HG03196 (cell line): ENCODE measurements at regions not wholly inside any gene's neighbourhood (a gene's known extent, or its start where the extent isn't known, plus 50 kb on each side); places are given as distances from the start of the nearest gene placed in this dataset.
"Not testable (repeated sequence)": the region's sequence is repeated elsewhere in the genome, so short reads cannot be mapped to it uniquely, and the experiment has no call there.

Source experiments
- ATAC-seq: cut with Tn5 transposase; IDR thresholded peaks from one replicate; pipeline ENCODE4 v1.9.1; 2021; ENCODE audit not compliant: unreplicated experiment

DNA sequence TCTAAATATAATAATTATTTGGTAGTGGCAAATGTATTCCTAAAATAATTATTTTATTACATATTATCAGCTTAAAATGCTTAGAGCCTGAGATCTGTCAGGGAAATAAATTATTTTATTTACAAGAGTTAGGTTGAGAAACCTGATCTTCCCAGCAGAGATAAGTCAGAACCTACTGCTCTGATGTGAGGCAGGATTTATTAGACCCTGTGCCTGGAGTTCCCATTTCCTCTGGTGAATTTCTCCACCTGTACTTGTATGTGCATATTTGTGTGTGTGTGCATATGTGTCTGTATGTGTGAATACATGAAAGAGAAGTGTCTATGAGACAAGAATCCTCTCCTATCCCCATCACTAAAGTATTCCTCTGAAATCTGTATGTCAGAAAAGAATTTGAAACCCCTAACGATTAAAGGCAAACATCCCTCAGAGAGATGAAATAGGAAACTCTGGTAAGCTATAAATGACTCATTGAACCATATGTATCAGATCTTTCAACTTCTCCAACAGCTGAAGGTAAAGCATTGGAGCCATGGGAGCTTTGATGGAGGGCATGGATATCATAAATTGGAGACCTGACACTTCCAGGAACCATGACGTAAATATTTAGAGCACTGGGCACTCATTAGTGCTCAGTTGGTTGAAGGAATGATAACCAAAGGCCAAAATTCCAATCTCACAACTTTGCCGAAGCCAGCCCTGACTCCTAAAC, 190.9 kb downstream of the XPNPEP1 start:
- ATAC-seq = no peak

DNA sequence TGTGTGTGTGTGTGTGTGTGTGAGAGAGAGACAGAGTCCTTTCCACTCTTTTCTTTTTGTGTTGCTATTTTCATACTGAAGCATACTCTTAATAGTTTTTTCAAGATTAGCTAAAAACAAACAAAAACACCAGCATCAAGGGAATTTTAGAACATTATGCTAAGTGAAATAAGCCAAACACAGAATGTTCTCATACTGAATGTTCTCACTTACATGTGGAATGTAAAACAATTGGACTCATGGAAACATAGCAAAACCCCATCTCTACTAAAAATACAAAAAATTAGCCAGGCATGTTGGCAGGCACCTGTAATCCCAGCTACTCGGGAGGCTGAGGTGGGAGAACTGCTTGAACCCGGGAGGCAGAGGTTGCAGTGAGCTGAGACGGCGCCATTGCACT, 193.4 kb downstream of the XPNPEP1 start:
- ATAC-seq = not testable (repeated sequence)

DNA sequence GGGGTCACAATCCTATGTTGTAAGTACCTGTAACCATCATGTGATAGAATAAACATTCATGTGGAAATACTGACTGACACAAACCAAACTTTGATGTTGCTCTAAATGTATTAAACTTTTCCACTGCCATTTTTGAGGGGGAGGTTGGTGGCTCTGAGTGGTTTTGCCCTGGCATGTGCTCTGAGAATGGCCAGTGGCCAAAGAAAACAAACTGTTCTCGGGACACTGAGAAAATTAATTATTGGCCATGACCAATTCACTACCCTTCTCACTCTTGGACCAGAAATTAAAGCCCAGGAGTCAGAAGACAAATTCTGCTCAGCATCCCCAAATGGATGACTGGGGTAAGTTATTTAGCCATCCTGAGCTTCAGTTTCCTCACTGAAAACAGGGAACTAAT, 195.9 kb downstream of the XPNPEP1 start:
- ATAC-seq = no peak

DNA sequence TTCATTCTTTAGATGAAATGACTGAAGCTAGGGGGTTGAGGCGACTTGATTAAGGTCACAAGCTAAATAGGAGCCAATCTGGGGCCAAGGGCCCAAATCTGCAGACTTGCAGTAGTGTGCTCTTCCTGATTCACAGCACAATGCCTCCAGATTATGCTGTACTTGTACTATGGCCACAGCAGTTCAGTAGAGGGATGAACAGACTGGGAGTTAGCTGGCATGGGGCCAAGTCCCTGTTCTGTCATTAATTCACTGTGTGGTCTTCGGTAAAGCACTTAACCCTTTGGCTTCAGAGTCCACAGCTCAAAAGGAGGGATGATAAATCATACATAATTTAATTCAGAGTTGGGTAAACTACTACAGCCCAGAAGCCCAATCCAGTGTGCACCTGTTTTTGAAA, 196.8 kb downstream of the XPNPEP1 start:
- no peak for ATAC-seq

DNA sequence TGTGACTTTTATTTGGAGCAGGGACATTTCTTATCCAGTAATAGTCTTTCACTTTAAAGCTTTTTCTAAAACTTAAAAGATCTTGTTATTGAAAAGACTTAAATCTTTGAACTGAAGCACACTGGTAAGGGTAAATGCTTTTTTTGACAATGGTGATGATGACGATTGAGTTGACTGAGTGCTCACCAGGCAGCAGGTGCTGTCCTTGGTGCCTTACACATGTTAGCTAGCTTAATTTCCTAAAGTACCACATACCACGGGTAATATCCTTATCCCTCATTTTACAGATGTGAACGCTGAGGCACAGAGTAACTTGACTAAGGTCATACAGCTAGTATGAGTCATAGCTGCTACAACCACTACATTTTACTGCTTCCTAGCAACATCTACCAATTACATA, 200.0 kb downstream of the XPNPEP1 start:
- ATAC-seq = no peak

DNA sequence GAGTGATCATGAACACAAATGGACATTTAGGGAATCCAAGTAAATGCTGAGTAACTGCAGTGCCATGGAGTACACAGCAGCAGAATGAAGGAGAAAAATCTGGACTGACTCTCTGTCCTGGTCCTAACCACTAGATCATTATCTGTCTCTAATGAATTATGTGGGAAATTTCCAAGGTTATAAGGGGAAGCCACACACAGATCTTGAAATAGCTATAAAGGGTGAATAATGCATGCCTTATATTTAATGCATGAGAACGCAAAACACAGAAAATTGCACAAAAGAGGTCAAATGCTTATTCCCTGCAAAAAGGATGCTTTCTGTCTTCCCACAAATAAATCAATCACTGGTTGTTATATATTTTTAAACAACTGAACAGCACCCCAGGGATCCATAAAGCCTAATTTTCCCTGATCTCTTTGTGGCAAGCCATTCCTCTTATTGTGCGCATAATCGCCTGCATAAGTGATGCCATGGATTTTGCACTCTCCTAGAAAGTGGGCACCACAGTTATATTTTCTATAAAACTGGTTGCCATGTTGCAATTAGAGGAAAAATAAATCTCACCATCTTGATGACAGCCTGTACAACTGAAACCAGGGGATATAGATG, 201.8 kb downstream of the XPNPEP1 start:
- ATAC-seq = no peak

DNA sequence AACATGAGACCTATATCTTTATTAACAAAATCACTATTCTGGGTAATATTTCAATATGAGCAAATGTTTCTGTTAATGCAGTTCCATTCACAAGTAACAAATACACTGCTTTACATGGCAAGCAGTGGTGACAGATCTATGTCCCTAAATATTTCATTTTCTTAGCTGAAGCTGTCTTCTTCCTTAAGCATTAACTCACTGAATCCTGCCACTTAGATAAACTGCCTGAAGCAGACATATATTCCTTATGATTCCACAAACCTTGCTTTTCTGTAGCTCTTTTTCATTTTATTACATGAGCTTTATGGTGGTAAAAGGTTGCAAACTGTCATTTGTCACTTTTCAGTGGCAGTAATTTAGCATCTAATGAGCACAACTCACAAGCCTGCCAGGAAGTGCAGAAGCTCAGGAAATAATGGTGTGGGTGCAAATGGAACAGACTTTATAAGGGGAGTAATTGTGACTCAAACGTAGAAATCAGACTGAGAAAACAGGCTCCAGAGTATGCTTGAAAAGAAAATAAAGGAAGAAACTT, 217.2 kb downstream of the XPNPEP1 start:
- no peak for ATAC-seq

DNA sequence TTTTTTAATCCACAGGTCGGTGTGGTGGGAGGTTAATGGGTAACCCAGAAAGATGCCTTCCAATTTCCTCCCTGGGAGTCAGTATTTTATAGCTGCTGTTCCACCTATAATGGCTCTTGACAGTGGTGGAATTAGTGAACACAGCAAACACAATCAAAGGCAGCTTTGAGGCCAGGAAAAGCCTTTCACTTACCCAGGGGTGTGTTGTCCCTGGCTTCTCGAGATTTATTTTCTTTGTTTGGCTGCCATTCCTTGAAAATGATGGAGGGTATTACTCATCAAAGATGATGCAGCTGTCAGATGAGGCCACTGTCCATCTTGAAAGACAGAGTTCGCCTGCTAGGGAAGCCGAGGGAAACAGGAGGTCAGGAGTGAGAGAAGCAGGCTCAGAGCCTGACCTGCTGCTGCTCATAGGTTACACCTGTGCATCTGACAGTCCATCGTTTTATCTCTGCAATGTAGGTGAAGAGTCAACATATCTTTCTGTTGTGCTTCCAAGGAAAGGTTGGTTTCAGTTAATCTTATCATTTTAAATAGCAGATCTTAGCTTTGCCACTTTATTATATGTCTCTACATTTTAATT, 221.6 kb downstream of the XPNPEP1 start:
- ATAC-seq = no peak

DNA sequence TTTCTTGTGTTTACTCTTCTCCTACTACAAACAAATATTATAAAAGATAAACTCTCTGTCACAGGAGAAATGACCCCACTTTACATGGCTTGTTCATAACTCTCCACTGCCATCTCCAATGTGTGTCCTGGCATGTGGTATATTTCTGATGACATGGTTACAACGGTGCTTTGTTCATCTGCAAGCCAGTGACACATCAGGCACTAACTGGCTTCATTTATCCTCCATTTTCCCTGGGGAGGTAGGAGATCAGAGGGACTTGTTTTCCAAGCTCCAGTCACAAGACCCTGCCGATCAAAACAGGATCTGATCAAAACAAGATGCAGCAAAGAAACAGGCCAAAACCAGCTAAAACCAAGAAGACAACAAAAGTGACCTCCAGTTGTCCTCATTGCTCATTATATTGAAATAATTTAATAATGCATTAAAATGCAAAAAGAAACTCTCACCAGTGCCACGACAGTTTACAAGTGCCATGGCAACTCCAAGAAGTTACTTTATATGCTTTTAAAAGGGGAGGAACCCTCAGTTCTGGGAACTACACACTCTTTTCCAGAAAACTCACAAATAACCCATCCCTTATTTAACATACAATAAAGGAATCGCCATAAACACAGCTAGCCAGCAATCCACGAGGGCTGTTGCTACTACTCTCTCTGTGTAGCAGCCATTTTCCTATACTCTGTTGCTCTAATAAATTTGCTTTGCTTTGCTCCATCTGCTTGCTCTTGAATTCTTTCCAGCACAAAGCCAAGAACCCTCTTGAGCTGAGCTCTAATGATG, 224.2 kb downstream of the XPNPEP1 start:
- no peak for ATAC-seq

DNA sequence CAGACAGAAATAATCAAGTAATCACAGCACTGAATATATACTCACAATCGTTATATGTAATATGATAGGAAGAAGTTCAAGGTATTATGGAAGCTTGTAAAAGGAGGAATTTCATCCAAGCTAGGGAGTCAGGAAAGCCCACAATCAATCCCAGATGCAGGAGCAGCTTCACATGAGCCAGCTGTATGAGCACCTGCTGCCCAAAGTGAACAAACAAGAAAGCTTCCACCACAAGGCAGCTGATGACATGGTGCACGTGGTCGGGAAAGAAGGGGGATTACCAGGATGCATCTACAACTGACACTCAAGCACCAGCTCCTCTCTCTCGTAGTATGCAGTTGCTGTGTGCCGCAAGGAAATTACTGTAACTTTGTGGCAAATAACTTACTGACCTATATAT, 225.2 kb downstream of the XPNPEP1 start:
- no peak for ATAC-seq

DNA sequence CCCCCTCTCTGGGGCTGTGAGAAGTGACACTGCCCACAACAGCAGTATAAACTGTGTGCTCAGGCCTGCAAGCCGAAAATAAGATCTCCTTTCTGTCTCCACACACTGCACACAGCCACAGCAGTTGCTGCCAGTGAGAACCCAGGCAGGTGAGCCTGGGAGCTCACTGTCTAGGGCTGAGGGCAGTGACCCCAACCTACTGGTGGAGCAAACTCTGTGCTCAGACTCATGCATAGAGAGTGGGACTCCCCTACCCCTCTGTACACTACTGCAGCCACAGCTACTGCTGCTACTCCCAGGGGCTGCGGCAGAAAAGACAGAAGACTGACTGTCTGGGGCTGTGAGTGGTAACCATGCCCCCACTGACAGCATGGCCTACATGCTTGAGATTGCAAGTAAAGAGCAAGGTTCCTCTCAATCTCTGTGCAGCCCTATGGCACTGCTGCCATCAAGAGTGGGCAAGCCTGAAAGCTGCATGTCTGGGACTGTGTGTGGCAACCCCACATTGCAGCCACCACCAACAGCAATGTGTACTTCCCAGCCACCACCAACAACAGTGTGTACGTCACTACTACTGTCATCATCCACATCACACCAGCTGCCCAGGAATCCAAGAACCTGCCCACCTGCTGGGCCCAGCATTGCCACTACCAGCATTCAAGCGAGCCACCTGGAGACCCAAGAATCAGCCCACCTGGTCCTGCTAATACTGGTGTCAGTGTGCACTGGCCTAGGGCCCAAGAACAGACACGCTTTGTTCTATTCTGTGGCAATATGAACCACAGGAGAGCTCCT, 226.1 kb downstream of the XPNPEP1 start:
- ATAC-seq = no peak

DNA sequence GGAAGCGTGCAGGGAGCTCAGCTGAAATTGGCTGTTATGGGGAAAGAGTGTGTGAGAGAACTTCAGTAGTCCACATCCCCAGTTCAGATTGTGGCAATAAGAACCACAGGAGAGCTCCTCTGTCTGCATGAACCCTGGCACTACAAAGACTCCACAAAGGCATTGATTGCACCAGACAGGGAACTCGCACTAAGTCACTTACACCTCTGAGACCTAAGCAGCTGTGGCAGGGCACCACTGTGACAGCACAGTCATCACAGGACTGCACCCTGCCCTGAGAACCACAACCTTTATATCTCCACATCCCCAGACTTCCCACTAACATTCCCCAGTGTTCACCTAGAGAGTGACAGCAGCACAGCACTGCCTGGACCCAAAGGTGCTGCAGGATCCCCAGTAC, 226.8 kb downstream of the XPNPEP1 start:
- ATAC-seq = no peak

DNA sequence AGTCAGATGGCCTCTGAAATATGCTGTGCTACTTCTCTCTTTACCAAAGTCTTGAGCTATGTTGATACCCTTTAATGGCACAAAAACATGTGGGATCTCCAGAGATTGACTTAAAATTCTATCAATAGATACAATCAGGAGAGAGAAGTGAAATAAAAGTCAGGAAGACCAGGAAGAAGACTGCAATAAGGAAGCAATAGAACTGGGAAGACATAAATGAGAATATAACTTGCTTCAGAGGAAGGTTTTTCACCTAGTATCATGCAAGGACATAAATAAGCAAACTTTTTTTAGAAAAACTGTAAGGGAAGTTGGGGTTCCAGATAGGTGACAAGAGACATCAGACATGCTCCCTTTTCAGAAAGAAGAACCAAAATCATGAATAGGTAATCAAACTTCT, 227.3 kb downstream of the XPNPEP1 start:
- no peak for ATAC-seq

DNA sequence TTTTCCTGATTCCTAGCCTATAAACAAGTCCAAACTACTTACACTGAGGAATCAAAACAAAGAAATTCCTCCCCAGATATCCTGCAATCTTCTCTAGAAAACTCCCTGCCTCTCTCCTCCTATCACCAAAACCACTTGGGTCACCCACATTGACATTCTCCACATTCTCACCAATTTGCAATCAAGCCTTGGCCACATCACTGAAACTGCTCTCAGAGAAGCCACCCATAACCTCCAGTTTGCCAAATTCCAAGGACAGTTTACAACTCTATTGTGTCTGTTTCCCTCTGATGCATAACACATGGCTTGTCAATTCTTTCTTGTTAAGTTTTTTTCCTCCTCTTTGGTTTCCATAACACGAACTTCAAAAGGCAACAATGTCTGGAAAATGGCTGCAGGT, 233.5 kb downstream of the XPNPEP1 start:
- no peak for ATAC-seq

DNA sequence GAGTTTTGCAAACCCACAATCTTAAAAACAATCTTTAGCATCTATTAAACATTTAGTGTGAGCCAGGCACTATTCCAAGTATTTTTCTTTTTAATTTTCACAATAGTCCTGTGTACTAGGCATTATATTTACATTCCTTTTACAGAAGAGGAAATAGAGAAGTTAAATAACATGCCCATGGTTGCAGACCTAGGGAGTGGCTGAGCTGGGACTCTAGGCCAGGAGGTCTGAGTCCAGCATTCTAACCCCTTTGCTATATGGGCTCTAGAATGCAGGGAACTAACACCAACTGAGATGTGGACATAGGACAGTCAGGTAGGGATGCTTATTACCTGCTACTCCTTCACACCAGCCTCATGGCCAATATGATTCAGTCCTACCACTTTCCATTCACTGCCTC, 243.8 kb downstream of the XPNPEP1 start:
- ATAC-seq = no peak

DNA sequence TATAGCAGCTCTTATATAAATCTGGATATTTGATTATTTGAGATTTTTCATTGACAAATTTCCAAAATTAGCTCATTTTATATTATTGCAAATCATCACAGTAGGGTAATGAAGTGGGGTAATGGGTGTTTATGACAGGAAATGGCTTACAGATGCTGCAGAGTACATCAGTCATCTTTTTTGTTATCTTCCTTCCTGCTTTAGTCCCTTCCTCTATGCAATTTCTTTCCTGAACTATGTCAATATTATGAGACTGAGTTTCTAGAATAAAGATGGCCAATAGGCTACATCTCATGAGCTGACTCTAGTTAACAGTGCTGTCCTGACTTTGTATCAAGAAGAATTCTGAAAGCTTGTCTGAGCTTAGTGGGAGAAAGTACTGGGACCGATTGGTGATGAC, 244.5 kb downstream of the XPNPEP1 start:
- ATAC-seq = no peak

DNA sequence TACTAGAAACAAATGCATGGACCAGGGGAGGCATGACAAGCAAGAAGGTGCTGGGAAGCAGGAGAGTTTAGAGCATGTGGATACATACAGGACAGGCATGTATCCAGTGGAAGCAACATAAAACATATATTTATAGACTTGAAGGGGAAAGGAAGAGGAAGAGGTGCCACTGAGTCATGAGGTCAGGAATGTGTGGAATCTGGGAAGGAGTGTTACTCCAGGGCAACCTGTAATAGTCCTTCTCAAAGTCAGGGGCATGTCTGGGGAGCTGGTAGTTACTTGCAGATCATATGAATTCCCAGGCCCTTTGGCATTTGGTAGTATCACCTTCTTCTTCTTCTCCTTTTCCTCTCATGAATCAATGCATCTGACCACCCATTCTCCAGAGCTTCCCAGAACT, 246.6 kb downstream of the XPNPEP1 start:
- no peak for ATAC-seq

DNA sequence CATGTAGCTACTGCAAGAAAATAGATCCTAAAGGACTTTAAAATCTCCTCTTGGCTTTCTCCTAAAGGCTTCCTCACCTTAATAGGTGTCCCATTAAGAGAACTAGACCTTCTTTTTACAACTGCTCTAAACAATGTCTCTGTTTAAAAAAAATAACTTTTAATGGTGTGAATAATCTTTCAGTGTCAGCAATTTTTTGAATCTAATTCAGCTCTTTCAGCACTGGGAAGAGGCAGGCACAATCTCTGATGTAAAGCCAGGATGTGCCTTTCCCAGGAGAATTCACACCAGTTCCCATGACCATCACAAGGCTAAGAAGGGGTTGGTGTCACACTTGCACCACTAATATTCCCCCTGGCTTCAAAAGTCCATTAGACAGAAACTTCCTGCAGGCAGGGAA, 254.6 kb downstream of the XPNPEP1 start:
- ATAC-seq = no peak

DNA sequence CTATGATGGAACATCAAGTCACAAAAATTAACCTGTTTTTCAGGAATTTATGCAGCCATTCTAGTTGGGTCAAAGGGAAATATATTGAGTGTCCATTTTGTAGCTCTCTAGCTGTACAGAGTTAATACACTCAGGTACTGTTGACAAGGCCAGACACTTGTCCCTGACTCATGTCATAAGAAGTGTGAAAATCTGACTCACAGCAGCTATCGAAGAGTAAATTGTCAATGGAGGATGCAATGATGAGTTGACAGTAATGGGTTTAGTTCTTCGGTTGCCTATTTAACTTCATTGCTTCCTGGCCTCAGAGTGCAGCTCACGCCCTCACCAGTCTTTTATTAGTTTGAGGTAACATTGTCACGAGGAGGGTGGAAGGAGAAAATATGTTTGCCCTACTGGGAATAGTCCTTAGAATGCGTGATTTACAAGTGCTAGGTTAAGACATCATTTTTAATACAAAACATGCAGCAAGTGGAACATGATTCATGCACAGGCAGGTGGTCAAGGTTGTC, 255.1 kb downstream of the XPNPEP1 start:
- ATAC-seq = no peak

DNA sequence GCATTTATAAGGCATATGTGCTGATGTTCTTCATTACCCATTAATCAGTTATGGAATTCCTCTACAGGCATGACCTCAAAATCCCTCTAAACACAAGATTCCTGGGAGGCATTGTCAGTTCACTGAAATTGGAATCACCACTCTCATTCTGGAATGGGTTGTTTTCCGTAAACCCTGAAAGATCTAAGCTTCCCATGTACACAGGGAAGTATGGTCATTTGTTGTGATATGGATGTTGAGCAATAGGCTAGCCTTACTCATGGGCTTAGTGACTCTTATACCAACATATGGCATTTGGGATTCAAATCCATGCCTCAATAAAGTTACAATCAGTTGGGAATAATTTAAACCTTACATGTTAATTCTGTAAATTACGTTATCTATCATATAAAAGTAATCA, 258.0 kb downstream of the XPNPEP1 start:
- no peak for ATAC-seq

DNA sequence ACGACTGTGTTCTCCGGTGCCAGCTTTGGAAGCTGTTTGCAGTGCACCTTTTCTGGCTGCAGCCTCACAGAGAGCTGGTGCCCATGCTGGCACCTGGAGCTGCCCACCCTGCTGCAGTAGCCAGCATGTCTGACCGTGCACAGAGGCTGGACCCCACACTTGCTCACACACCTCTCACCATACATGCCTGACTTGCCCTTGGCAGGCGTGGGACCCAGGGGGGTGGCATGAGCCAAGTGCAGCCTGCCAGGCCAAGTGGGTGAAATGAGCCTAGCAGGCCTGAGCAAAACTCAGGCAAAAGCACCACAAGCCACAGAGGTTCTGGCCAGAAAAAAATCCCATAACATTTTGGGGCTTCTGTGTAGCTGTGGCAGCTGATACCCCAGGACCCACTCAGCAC, 258.8 kb downstream of the XPNPEP1 start:
- ATAC-seq = no peak
